KG1 (cell line): ENCODE measurements at regions not wholly inside any gene's neighbourhood (a gene's known extent, or its start where the extent isn't known, plus 50 kb on each side); places are given as distances from the start of the nearest gene placed in this dataset.
A peak's percentile ranks its signal among the peaks of the same experiment; 100 is the strongest.
"Not testable (repeated sequence)": the region's sequence is repeated elsewhere in the genome, so short reads cannot be mapped to it uniquely, and the experiment has no call there.

Experiments
- DNase-seq: peaks from one replicate; lab custom pipeline; 2025; lab: John Stamatoyannopoulos, UW

DNA sequence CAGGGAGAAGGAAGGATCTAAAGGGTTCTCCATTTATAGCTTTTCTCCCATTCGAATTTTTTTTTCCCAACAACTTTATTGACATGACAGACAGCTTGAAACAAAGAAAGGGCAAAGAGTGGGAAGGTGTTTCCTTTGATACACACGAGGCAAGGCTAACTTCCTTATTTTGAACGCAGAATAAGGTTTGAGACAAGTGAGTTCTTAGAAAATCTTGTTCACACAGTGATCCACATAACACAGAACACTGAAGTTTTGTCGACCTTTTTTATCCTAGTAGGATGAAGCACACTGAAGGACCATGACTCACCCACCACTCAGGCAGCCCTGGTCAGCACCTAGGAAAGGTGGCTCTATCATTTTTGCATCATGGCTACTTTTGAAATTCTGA lies 425.8 kb upstream of the MDFIC2 start:
- DNase-seq: peak; percentile 28

GRCh38 chr3:70737666-70738290 lies 425.3 kb upstream of the MDFIC2 start:
- no peak for DNase-seq

DNA sequence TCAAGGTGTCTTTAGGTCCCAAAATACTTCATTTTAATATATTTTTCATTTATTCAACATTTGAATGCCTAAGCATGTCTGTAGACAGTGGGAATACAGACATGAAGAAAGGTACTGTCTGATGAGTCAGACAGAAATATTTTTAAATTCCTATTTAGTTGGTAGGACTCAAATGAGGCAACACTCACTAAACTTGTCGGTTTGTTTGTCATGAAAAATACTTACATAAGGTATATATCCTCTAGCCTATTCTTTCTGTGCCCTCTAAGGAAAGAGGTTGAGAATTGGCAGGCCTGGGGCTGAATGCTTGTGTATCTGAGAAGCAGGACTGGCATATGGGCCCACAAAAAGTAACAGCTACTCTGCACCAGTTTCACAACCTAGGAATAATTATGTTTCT lies 423.6 kb upstream of the MDFIC2 start:
- no peak for DNase-seq

DNA sequence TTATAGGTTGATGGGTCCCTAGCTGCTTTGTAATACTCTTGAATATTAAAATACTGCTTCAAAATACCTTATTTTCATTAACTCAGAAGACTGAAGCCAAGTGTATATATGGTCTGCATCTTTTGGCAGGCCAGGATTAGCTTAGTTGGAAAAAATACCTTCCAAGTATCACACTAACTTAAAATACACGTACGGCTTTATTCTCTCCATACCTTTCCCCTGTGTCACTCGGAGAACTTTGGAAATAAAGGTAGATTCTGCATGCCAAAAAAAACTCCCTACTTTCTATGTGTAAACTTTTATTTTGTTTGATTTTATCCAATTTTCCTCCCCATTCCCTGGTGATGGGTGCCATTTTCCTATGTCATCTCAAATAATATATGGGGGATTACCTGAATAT lies 422.3 kb upstream of the MDFIC2 start:
- no peak for DNase-seq

DNA sequence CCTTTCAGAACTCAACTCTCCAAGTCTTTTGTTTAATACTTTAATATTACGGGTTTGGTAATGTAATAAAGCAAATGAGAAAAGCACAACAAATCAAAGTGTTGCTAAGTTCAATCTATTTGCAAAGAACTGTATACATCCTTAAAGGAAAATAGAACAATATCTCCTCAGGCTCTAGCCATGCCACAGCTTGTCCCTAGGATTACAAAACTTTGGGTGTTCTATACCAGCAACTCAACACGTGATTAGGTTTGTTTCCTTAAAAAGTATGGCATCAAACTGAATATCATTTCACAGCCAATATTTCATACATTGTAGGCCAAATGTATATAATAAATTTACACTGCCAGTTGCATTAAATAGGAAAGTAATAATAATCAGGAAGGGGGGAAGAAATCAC lies 418.6 kb upstream of the MDFIC2 start:
- no peak for DNase-seq

- no peak for DNase-seq
These were observed 417.4 kb upstream of the MDFIC2 start for GRCh38 chr3:70729845-70730244.

DNA sequence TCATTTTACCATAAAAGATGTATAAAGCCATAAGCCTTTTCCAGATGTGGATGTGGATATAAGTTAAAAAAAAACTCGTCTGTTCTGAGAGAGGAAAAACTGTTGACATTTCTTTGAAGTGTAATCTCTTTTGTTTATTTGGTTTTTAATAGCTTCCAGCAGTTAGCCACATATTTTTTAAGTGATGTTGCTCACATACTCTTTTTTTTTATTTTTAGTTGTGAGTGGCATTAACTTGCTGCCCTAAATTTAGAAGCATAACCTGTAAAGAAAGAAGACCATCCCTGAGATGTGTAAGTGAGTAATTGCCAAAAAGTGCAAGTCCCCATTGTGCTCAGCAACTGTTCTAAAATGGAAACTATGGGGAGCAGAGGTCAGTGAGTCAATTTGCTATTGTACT lies 415.9 kb upstream of the MDFIC2 start:
- no peak for DNase-seq

- DNase-seq: no peak
These were observed 414.5 kb upstream of the MDFIC2 start for GRCh38 chr3:70726961-70727360.

- no peak for DNase-seq
These were observed 413.9 kb upstream of the MDFIC2 start for GRCh38 chr3:70726096-70726938.

- no peak for DNase-seq
These were observed 409.6 kb upstream of the MDFIC2 start for GRCh38 chr3:70722018-70722417.

- no peak for DNase-seq
These were observed 404.4 kb upstream of the MDFIC2 start for GRCh38 chr3:70716832-70717231.

DNA sequence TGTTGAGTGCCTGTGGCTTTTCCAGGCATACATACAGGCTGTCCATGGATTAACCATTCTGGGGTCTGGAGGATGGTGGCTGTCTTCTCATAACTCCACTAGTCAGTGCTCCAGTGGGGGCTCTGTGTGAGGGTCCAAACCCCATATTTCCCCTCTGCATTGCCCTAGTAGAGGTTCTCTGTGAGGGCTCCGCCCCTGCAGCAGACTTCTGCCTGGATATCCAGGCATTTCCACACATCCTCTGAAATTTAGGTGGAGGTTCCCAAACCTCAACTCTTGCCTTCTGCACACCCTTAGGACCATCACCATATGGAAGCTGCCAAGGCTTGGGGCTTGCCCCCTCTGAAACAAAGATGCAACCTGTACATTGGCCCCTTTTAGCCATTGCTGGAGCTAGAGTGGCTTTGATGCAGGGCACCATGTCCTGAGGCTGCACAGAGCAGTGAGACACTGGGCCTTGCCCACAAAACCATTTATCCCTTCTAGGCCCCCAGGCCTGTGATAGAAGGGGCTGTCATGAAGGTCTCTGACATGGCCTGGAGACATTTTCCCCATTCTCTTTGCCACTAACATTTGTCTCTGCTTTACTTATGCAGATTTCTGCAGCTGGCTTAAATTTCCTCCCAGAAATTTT lies 400.1 kb upstream of the MDFIC2 start:
- DNase-seq: no peak

GRCh38 chr3:70703305-70704102 lies 391.1 kb upstream of the MDFIC2 start:
- no peak for DNase-seq

DNA sequence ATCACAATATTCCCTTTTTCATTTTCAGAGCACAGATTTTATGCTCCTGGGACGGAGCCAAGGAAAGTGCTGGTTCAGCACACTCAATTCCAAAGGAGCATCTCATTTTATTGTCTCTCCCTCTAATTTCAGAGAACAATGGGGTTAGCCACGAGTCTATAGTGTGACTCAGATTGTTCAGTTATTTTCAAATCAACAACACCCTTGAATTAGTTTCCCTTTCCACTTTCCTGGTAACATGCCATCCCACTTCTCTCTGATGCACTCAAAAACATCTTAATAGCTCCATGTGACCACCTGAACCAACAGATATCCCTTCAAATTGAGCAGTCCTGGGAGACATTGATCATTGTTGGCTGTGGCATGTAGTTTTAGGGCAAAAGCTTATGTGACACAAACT lies 389.7 kb upstream of the MDFIC2 start:
- no peak for DNase-seq

- DNase-seq: no peak
These were observed 372.3 kb upstream of the MDFIC2 start for GRCh38 chr3:70684701-70685100.

GRCh38 chr3:70675810-70676209 lies 363.4 kb upstream of the MDFIC2 start:
- DNase-seq: not testable (repeated sequence)

DNA sequence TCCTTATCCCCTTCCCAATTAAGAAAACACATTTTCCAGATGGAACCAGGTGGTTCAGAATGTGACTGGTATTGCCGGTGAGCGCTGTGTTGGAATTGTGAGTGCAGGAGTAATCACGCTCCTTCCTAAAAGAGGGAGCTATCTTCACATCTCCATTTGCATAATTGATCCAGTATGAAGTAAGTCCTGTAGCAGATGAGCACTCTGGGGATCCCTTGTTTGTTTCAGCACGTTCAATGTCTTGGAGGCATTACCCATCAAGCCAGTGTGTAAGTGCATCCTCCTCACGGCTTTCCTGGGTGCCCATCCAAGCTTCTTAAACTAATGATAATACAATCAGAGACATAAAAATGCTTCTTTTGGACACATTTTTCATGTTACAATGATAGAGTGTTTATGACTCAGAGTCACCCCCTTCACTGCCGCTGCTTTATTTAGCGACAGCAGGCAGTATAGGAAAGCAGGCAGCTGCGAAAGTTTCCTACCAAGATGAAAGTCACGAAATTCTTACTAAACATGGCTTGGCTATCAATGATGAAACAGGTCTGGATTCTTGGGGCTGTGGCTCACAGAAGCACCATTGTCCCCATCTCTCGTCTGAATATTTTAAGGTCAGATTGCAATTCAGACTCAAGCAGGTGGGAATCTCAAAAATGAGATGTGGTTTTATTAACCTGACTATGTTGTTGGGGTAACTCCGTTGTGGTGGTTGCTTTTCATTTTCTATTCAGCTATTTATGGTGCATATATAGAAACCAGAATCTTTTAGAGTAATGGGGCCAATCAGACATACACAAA lies 346.3 kb upstream of the MDFIC2 start:
- no peak for DNase-seq

DNA sequence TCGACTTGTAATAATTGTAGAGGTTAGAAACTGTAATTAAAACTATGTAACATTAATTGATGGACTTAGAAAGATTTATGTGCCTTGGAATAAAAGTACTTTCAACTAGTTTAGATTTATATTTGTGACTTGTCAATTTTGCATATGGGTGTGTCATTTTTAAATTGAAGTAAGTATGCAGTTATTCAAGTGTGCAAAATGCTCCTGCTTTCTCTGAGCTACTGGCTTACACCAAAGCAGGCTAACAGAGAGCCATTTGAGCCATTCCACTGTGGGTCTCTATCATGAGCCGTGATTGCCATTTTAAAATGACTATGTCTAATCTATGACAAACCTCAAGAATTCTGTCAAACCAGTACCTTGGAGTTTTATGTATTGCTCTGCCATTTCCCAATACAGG lies 345.0 kb upstream of the MDFIC2 start:
- no peak for DNase-seq

DNA sequence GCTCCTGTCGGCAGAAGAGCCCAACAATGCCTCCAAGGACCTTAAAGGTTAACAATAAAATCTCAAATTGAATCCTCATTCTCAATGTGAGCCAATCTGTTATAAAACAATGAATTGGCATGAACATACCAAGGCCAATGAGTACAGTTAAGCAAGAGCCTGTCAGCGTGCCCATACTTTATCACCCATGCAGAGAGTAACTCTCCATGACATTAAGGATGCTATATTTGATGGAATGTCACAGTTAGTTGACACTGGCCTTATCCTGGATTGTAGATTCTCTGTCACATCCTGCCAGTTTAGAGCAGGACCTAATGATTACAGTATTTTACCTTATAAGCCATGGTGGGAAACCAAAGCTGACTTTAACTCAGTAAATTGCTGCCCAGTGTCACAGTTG lies 335.4 kb upstream of the MDFIC2 start:
- no peak for DNase-seq

DNA sequence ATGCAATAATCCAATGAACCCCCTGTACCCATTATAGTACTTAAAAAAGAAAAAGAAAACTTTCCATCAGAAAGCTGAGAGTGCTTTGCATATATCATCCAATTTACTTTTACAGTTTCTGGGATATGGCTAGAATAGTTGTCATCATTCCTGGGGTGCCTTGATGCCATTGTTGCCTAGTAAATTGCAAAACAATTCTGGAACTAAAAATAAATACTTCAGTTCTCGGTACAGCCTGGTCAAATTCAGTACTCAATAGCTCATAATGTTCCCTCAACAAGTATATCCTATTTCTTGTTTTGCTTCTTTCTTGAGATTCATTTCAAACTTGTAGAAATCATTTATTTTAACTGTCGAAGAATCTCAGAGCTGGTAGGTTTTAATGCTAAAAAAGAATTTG lies 334.7 kb upstream of the MDFIC2 start:
- DNase-seq: no peak

- no peak for DNase-seq
These were observed 334.2 kb upstream of the MDFIC2 start for GRCh38 chr3:70646635-70647034.

DNA sequence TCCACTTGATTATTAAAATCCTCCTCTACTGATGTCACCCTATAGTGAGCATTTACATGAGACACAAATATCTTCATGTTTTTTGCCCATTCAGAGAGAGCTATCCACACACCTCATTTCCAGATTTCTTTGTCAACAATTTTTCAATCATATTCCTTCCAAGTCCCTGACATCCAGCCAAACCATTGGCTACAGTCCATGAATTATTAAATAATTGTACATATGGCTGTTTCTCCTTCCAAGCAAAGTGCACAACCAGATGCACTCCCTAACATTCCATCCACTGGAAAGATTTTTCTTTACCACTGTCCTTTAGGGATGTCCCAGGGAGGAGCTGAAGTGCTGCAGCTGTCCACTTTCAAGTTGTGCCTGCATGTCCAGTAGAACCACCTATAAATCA lies 328.0 kb upstream of the MDFIC2 start:
- no peak for DNase-seq
